WTC11 (cell line): ENCODE measurements at regions not wholly inside any gene's neighbourhood (a gene's known extent, or its start where the extent isn't known, plus 50 kb on each side); places are given as distances from the start of the nearest gene placed in this dataset.

Source experiments
- TP53 ChIP-seq: sonication (generic); formaldehyde crosslinking; IDR thresholded peaks from 2 replicates; pipeline ENCODE4 v1.8.1; 2023; ENCODE audit warnings: mild to moderate bottlenecking, missing genetic modification reagents
- TF ChIP-seq, protein P1 (sequence below): sonication (generic); formaldehyde crosslinking; IDR thresholded peaks from 2 replicates; pipeline ENCODE4 v1.8.1; 2022; ENCODE audit warnings: low read depth, missing genetic modification reagents, borderline replicate concordance
- TF ChIP-seq, protein P2 (sequence below): fragments of 200-600 bp; IDR thresholded peaks from 2 replicates; pipeline ENCODE4 v1.8.0; 2022; ENCODE audit warnings: antibody characterized with exemption

DNA sequence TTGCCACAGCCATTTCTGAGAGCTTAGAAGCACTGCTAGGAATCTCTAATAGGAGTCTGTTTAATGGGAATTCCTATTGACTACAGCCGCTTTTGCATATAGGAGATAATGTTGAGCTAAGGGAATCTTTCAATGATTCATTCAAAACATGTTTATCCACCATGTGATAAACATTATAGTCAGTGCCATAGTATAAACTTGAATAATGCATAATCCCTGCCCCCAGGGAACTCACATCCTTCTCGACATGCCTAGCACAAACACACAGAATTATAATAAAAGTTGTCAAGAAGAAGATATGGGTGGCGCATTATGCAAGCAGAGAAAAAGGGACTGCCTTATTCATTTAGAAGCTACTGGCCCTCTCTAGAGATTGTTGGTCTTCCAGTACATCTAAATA, 248.0 kb downstream of the DAD1 start:
- TF ChIP-seq, protein P1, sequence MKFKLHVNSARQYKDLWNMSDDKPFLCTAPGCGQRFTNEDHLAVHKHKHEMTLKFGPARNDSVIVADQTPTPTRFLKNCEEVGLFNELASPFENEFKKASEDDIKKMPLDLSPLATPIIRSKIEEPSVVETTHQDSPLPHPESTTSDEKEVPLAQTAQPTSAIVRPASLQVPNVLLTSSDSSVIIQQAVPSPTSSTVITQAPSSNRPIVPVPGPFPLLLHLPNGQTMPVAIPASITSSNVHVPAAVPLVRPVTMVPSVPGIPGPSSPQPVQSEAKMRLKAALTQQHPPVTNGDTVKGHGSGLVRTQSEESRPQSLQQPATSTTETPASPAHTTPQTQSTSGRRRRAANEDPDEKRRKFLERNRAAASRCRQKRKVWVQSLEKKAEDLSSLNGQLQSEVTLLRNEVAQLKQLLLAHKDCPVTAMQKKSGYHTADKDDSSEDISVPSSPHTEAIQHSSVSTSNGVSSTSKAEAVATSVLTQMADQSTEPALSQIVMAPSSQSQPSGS (CRISPR knock-in tag), result no peak
- TF ChIP-seq, protein P2, sequence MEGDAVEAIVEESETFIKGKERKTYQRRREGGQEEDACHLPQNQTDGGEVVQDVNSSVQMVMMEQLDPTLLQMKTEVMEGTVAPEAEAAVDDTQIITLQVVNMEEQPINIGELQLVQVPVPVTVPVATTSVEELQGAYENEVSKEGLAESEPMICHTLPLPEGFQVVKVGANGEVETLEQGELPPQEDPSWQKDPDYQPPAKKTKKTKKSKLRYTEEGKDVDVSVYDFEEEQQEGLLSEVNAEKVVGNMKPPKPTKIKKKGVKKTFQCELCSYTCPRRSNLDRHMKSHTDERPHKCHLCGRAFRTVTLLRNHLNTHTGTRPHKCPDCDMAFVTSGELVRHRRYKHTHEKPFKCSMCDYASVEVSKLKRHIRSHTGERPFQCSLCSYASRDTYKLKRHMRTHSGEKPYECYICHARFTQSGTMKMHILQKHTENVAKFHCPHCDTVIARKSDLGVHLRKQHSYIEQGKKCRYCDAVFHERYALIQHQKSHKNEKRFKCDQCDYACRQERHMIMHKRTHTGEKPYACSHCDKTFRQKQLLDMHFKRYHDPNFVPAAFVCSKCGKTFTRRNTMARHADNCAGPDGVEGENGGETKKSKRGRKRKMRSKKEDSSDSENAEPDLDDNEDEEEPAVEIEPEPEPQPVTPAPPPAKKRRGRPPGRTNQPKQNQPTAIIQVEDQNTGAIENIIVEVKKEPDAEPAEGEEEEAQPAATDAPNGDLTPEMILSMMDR, result no peak
- TF ChIP-seq TP53 (CRISPR knock-in tag), result no peak
